ENCODE measurements at regions not wholly inside any gene's neighbourhood (a gene's known extent, or its start where the extent isn't known, plus 50 kb on each side); places are given as distances from the start of the nearest gene placed in this dataset.
"Not testable (repeated sequence)": the region's sequence is repeated elsewhere in the genome, so short reads cannot be mapped to it uniquely, and the experiment has no call there.

GRCh38 chr21:7769985-7770384 lies 2751.4 kb upstream of the TPTE start:
- not testable (repeated sequence) for TF ChIP-seq CTCF, POLR2A (IDR thresholded peaks at IDR 0.05)
